Left kidney (tissue), 1 donor: ENCODE measurements at regions not wholly inside any gene's neighbourhood (a gene's known extent, or its start where the extent isn't known, plus 50 kb on each side); places are given as distances from the start of the nearest gene placed in this dataset.

Experiments used
- DNase-seq: peaks from one replicate; pipeline ENCODE4 v3.0.0-alpha.2; 2013

DNA sequence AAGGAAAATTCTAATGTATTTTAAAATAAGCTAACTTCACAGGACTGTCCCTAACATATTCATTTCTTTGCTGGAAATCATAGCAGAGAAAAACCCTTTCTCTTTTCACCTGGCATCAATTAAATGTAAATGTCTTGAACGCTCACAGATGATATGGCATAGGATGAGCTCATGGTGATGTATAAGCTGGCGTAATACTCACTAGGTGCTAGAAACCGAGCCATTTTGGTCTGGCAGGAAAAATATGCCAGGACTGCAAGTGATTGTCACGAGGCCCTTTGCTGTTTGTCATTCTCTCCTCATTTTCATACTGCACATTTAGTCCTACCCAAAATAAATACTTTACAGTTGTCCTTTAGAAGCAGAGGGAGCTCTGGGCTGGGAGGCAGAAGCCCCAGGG, 222.7 kb upstream of the LNX1 start:
- no peak for DNase-seq

DNA sequence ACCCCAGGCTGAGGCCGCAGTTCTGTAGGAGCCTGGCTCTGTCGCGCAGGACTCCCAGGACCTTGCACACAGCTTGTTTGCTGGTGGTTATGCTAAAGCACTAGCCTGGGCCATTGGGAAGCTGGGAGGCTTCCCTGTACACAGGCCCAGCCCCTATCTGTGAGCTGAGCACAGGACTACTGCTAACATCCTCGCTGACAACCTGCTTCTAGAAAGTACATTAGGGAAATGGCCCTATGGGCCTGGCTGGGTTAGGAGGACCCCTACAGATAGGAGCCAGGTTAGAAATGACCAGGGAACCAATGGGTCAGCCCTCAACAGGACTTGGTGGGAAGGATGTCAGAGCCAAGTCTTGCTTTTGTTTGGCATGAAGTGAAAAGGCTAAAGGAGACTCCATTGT, 219.4 kb upstream of the LNX1 start:
- DNase-seq, result no peak

DNA sequence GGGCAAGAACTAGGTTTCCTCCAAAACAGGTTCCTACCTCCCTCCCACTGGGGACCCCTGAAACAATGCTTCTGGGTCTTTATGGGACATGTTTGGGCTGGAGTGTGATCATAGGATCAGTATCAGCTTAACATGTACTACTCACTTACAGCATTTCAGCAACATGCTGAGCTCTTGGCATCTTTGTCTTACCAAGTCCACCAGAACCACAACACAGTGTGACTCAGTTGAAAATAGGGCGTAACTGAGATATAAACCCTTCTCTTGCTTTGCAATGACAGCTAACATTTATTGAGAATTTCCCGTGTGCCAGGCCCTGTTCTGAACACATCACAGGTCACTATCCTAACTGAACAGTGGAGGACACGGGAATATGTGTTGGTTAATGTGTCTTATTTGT, 218.5 kb upstream of the LNX1 start:
- no peak for DNase-seq

DNA sequence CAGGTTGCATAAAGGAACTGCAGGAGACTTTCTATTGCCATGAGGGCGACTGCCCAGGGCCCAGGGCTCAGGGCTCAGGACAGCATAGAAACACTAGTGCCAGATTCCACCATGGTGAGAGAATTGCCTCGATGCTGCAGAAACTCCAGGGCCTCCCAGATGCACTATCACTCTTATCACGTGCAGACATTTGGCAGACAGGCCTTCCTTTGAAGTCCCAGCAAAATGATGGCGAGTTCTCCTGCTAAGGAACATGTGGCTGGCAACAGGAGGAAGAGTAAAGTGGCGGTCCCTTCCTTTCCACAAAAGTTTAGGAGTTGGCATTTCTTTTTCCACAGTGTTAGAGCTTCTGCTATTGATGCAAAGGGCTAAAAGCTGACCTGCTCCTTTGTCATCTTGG, 214.0 kb upstream of the LNX1 start:
- no peak for DNase-seq

DNA sequence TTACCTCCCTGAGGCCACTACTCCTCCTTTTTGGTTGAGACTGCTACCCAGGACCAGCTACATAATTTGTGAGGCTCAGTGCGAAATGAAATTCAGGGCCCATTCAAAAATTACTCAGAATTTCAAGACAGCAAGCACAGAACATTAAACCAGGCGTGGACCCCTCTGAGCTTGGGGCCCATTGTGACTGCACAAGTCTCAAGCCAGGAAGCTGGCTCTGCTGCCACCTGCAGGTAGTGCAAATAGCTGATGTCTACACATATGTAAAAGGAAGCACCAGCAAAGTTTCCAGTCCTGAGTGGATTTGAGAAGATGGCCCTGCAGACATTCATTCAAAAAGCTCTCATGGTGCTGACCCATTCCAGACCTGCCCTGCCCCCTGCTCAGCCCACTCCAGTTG, 213.4 kb upstream of the LNX1 start:
- no peak for DNase-seq

DNA sequence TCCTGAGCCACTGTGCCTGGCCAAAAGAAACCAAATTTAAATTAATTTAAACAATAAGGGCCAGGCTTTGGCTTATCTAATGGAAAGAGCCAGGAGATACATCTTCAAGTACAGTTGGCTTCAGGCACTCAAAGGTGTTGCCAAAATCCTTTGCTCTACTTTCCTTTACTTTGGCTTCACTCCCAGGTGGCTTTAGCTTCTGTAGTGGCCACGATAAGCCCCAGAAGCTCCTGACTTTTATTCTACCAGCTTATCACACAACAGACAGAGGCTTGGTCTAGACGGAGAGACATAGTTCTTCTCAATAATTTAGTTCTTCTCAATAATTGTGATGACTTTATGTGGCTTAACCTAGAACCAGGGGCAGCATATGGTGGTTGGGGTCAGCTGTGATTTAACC, 211.2 kb upstream of the LNX1 start:
- DNase-seq, result no peak

DNA sequence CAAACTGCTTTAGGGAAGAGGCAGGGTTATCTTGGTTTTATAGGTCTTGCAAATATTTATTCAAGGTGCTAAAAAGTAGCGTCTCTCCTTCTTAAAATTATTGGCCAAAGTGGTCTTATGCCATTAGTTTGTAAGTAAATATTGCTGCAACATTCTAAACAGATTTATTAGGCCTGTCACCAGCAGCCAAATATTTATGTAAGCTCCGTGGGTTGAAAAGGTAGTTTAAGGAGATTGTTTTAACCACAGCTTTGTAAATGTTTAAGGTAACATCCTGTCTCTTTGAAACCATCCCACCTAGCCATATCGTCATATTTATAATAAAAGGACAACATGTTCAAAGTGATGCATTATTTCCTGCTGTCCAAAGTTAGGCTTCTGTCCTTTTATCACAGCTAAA, 210.1 kb upstream of the LNX1 start:
- DNase-seq, result no peak

DNA sequence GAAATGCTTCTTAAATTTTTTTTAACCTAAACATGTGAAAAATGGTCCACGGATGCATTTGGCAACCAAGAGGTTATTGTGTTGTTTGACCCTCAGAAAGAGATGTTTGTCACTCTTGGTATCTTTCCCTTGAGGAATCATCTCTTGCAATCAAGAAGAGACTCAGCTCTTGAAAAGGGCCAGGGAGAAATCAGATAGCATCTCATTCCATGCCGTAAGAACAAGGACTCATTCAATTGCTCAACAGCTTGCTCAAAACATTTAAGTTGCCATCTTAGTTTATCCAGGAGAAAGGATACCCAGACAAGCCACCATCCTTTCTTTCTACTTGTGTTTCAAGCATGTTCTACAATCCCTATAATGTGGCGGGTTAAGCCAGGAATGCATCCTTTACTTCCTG, 209.5 kb upstream of the LNX1 start:
- DNase-seq, result no peak

DNA sequence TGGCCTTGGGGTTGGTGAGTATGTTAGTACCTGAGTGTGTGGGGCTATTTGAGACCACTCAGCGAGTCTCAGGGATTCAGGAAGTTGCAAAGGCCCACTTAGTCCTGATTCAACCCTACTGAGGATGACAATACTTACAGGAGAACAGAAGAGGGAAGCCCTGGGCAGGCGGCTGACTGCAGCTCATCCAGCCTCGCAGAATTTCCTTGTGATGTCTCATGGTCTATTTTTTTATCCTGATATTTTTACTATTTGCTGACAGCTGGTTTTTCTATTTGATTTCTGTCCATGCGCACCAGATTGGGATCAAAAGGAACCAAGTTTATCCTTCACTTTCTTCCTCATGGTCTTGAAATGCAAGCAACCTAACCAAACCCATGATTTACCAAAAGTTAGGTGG, 201.8 kb upstream of the LNX1 start:
- DNase-seq, result no peak

DNA sequence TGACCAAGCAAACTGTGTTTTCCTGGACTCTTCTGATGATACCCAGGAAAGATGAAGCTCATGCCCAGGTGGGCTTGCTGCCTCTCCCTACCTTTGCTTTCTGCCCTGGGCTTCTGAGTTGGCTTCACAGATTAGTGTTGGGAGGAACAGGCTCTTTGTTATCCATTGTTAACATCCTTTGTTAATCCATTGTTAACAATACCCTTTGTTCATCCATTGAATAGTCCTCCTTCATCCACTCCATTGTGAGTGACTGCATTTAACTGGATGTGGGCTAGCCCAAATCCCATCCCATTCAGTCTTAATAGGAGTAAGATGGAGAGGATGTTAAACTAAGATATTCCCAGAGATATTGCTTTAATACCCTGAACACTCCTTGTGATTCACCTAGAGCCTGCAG, 199.0 kb upstream of the LNX1 start:
- DNase-seq, result no peak

DNA sequence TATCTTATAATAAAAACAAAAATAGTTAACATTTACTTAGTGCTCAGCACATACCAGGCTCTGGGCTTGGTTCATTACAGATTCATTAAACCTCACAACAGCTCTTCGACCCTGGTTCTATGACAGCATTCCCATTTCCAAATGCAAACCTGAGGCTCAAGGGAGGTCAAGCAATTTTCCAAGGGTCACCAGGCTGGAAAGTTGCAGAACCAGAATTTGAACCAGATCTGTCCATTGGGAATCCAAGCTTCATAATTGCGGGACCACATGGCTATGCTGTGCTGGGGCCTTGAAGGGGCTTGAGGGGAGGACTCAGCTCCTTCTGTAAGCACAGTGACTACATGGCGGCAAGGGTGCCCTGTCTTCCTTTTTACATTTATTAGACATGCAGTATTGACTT, 197.3 kb upstream of the LNX1 start:
- peak; percentile 35 for DNase-seq

DNA sequence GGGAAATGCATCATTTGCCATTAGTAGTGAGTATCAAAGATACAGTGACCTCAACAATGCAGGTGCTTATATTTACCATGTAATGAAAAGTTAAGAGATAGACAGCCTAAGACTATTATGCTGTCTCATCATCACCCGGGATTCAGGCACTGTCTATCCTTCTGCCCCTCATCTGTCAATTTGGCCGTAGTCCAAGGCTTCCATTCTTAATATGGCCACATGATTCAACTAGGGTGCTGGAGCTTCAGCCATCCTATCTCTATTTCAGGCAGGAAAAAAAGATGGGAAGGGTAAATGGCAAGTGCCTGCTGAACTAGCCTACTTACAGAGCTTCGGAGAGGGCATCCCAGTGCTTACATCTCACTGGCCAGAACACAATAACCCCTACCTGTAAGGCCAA, 196.7 kb upstream of the LNX1 start:
- no peak for DNase-seq

DNA sequence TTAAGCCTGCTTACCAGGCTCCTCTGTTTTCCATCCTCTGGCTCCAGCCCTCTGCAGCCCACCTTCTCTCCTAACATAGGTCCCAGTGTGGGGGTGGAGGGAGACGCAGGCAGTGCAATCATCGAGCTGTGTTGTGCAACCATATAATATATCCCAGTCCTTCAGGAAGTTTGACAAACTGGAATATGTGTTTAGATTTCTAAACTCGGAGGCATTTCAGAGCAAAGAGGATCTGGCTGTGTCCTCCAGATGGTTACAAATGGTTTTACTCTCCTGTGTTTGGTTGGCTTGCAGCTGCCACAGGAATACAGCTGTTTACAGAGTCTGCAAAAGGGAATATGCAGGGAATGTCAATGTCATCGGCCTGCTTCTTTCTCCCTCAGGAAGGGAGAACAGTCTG, 195.3 kb upstream of the LNX1 start:
- no peak for DNase-seq

DNA sequence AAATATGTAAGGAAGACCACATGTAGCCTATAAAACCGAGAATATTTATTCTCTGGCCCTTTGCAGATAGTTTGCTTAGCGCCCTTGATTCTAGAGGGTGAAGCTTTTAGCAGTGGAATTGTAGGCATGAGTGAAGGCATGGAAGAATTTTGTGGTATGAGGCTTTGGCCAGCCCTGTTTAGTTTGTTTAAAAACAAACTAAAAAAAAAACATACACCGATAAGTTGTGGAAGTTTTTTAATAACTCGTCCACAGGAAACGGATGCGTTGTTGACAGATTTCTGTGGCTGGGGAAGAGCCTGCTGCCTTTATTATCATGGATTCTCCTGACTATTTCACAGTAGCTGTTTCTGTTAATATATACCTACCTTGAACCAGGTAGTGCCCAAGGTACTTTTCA, 194.7 kb upstream of the LNX1 start:
- no peak for DNase-seq

DNA sequence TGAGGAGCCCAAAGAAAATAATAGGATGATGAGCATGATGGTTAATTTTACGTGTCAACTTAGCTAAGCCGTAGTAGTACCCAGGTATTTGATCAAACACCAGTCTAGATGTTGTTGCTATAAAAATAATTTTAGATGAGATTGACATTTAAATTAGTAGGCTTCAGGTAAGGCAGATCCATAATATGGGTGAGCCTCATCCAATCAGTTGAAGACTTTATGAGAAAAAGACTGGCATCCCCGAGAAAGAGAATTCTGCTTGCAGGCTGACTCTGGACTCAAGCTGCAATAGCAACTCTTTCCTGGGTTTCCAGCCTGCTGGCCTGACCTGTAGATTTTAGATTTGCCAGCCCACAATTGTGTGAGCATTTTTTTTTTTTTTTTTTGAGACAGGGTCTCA, 192.8 kb upstream of the LNX1 start:
- no peak for DNase-seq

DNA sequence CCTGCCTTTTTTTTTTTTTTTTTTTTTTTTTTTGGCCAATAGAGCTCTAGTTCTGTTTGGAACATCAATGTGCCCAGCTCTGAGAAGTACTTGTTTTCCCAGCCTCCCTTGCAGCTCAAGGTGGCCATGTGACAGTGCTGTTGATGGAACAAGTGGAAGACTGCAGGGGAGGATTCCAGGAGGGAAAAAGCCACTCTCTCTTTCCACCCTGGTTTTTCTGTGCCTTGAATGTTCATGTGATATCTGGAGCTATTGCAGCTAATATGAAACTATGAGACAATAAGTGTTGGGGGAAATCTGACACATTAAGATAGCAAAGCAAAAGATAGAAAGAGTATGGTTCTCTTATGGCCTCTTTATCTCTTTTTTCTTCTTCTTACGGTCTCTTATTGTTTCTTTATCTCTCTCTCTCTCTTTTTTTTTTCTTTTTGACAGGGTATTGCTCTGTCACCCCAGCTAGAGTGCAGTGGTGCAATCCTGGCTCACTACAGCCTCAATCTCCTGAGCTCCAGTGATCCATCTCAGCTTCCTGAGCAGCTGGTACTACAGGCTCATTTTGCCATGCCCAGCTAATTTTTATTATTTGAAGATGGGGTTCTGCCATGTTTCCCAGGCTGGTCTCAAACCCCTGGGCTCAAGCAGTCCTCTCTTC, 192.0 kb upstream of the LNX1 start:
- DNase-seq, result no peak

DNA sequence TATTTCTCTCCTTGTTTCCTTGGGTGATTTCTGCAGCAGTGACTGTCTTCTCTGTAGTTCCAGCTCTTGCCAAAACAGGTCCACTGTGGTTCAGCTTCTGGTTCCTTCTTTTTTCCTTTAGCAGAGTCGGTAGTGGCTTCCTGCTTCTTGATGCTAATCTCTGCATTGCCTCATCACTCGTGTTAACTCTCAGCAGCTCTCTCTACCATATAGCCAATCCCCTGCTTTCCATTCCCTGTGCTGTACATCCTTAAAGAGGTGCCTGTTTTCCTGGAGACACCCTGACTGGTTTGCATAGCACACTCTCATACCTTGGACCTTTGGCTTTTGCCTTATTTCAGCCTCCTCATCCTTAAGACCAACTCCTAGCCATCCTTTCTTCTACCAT, 191.2 kb upstream of the LNX1 start:
- DNase-seq, result no peak

DNA sequence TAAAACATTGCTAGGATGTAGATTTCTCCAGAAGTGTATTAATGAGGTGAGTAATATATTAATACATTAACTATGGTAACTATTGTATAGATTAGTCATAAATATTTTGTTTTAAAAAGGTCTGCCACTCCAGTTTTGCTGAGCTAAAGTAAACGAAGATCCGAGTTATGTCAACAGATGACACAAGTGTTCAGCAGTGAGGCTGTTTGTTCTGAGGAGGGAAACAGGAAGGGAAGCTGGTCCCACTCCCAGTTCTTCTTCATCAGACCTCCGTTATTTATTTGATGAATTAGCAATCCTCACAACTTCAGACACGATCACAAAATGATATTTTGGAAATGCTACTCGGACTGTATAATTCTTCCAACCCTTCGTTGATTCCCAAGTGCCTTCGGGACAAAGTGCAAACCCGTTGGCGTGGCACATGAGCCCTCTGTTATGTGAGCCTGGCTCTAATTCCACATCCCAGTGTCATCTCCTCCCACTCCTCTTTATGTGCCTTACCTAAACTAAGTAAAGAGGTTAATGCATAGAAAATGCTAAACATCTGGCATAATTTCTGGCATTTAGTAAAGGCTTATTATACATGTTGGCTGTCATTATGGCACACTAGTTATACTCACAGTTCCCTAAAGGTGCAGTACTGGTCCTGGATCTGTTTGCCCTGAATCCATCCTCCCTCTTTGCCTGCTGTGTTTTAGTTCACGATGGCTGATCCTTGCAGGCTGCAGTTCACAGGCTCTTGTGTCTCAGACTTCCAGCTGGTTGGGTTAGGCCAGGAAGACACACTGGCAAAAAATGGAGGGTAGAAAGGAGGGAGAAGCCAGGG, 190.6 kb upstream of the LNX1 start:
- DNase-seq, result no peak

DNA sequence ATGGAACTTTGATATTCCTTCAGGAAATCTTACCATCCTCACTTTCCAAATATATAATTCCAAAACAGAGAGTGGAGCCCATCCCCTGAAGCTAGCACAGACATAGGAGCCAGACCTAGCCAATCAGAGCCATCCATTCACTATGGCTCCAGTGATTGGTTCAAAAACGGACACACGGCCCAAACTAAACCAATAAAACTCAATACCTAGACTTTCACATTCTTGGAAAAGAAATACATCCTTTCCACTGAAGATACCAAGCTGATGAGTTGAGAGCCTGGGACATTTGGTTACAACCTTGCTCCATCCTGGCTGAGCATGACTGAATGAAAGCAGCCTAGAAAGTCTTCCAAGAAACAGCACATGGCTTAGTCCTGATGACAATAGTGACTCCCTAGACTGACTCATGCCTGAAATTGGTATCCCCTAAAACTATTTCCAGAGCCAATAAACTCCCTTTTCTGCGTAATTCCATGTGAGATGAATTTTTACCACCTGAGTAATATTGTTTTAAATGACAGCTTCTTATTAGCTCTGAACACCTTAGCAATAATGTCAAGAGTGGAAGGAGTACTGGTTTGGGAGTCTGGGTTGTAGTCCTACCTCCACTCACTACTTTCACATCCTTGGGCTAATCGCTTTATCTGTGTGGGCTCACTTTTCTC, 189.6 kb upstream of the LNX1 start:
- DNase-seq, result no peak

DNA sequence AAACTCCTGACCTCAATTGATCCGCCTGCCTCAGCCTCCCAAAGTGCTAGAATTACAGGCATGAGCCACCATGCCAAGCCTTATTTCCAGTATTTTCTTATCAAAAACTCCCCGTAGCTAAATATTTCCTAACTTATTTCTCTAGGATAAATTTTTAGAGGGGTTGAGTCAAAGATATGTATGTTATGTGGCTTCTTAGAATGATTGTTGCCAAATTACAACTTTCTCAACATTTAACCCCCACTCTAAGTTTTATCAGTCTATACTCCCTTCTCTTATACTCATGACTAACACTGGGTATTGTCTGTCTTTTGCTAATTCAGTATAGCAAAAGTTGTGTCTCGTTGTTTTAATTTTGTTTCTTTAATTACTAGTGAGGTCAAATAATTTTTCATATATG, 187.7 kb upstream of the LNX1 start:
- DNase-seq, result no peak

DNA sequence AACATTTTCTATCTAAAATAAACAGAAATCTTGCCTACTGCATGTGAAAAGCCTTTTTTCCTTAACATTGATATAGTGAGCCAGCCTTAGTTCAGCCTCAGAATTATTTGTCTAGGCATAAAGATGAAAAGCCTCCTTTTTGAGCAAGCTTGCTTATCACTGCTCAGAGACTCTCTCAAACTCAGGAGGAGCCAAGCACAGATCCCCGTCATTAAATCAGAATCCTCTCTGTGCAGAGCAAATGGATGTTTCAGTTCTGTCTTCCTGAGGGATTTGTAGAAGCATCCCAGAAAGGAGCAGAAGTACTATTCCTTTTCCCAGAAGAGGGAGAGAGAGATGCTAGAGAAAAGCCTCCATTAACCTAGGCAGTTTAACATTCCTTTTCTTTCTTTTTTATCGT, 186.9 kb upstream of the LNX1 start:
- no peak for DNase-seq

DNA sequence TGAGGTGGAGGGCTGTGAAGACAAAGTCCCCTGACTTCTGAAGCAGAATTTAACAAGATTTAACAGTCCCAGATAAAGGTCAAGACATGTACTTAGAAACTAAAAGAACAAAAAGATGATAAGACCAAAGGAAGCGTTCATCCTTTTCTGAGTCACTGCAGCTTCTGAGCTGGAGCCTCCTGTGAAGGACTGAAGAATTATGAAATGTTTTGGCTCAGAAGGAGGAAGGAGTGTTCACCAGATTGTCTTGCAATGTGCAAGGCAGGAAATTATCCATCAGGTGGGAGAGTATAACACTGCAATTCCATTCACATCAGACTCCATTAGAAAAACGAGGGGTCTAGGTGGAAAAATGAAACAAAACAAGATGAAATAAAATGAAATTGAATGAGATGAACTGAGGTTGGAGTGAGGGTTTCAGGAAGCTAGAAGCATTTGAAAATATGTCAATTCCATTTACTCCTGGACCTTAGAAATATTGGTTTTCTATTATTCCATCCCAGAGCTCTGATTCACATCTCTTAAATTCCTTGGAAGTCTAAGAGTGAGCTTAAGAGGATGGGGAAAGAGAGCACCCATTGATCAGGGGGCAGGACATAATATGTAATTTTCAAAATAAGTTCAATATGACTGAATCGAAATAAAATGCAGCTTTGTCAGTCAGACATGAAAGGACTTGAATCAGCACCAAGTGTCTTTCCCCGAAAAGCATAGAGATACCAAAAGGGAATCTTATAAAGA, 186.1 kb upstream of the LNX1 start:
- no peak for DNase-seq

DNA sequence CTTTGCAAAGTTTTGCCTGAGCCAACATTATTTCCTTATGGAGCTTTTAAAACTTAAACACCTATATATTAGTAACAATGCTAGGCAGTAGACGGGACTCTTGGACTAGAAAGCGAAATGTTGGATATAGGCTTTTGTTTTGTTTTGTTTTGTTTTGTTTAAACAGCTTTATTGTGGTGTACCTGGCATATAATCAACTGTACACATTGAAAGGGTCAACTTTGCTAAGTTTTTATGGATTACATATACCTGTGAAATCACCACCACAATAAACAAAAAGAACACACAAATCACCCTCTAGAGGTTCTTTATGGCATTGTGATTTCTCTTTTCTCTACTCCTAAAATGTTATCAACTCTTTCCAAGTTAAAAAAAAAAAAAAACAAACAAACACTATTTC, 184.9 kb upstream of the LNX1 start:
- DNase-seq, result no peak
